GM13976 (cell line): ENCODE measurements at regions not wholly inside any gene's neighbourhood (a gene's known extent, or its start where the extent isn't known, plus 50 kb on each side); places are given as distances from the start of the nearest gene placed in this dataset.

Experiments used
- DNase-seq: peaks from one replicate; pipeline ENCODE4 v3.0.0; 2012; ENCODE audit warnings: low spot score
- in situ Hi-C: fragments of 300-500 bp; cut with MboI; formaldehyde crosslinking; loops from one replicate; pipeline ENCODE4 v1.12.0; 2022; ENCODE audit warnings: low sequenced_read_pairs, mixed read lengths, inconsistent platforms; ENCODE audit not compliant: unreplicated experiment
- TF ChIP-seq, protein P1 (sequence below): IDR thresholded peaks from 2 replicates; pipeline ENCODE4 v1.5.1; 2012; ENCODE audit warnings: borderline replicate concordance, mild to moderate bottlenecking; ENCODE audit not compliant: insufficient read depth; ENCODE audit errors: extremely low read depth, missing control alignments, control extremely low read depth

- in situ Hi-C loops = loop anchor here (25.0 kb wide), 1 partner anchor 337 kb away; no protein-coding TSS in a partner anchor
- DNase-seq = no peak
- TF ChIP-seq, protein P1, sequence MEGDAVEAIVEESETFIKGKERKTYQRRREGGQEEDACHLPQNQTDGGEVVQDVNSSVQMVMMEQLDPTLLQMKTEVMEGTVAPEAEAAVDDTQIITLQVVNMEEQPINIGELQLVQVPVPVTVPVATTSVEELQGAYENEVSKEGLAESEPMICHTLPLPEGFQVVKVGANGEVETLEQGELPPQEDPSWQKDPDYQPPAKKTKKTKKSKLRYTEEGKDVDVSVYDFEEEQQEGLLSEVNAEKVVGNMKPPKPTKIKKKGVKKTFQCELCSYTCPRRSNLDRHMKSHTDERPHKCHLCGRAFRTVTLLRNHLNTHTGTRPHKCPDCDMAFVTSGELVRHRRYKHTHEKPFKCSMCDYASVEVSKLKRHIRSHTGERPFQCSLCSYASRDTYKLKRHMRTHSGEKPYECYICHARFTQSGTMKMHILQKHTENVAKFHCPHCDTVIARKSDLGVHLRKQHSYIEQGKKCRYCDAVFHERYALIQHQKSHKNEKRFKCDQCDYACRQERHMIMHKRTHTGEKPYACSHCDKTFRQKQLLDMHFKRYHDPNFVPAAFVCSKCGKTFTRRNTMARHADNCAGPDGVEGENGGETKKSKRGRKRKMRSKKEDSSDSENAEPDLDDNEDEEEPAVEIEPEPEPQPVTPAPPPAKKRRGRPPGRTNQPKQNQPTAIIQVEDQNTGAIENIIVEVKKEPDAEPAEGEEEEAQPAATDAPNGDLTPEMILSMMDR = no peak
These were observed 72.5 kb upstream of the PRSS16 start for GRCh38 chr6:27174958-27175357.

DNA sequence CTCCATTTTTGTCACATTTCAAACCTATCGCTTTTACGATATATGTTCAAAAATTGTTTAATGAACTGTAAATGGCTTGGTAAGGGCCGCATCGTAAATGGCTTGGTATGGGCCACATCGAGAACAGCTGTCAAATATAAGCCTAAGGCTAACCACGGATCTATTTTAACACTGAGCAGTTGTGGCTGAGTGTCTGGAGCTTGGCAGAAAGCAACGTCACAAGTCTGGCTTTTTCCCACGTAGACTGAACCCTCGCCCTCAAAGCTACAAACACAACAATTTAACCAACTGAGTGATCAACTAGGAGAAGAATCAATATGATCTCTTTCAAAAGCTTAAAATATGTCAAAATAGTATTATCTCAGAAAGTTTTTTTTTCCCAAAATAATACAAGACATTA is 71.4 kb upstream of the PRSS16 start:
- DNase-seq = no peak
- in situ Hi-C loops = loop anchor here (25.0 kb wide), 1 partner anchor 336 kb away; no protein-coding TSS in a partner anchor
- TF ChIP-seq, protein P1 = no peak

GRCh38 chr6:27176523-27177484 is 70.7 kb upstream of the PRSS16 start:
- DNase-seq = peak; percentile 54
- in situ Hi-C loops = loop anchor here (25.0 kb wide), 1 partner anchor 335 kb away; no protein-coding TSS in a partner anchor
- TF ChIP-seq, protein P1 = no peak

DNA sequence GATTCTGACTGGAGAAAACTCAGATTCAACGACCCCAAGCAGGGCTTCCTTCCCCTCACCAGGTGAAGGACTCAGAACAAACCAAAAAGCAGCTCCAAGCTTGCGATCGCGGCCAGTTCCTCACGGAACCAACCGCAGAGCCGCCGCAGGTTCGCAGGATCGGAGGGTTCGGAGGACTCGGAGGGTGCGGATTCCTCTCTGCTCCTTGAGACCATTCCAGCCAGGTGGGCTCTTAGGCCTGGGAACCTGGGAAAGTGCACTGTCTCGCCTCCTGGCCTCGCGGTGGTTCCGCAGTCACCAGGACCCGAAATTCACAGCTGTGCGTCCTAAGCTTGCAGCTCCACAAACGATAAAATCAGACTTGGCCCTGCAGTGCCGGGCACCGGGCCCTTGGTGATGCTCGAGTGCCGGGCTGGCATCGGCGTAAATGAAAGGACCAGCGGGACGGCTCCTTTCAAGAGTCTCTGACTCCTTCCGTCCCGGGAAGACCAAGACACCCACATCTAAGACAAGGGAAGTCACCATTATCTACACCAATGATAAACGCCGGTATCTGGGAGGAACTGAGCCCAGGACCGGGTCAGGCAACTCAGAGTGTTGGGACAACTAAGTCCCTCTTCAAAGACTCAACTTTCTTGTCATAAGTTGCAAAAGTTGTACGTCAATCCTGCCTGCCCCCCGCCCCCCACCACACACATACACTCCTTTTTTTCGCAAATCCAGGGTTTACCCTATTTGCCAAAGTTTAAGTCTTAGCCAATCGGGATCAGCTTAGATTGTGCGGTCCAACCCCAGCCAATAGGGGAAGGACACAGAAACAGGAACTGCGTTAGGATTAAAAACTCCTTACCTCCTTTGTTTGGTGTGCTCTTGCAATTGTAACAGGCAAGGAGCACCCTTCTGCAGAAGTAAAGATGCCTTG is 69.8 kb upstream of the PRSS16 start:
- TF ChIP-seq, protein P1 = peak; percentile 56
- in situ Hi-C loops = loop anchor here (25.0 kb wide), 1 partner anchor 335 kb away; no protein-coding TSS in a partner anchor
- peak; percentile 78 for DNase-seq

GRCh38 chr6:27178407-27178730 is 69.1 kb upstream of the PRSS16 start:
- in situ Hi-C loops = loop anchor here (25.0 kb wide), 1 partner anchor 334 kb away; no protein-coding TSS in a partner anchor
- peak; percentile 27 for DNase-seq
- TF ChIP-seq, protein P1 = no peak

GRCh38 chr6:27178860-27179259 is 68.6 kb upstream of the PRSS16 start:
- TF ChIP-seq, protein P1 = no peak
- DNase-seq = no peak
- in situ Hi-C loops = loop anchor here (25.0 kb wide), 1 partner anchor 333 kb away; no protein-coding TSS in a partner anchor
